ES-I3 (cell line): ENCODE measurements at regions not wholly inside any gene's neighbourhood (a gene's known extent, or its start where the extent isn't known, plus 50 kb on each side); places are given as distances from the start of the nearest gene placed in this dataset.
"Not testable (repeated sequence)": the region's sequence is repeated elsewhere in the genome, so short reads cannot be mapped to it uniquely, and the experiment has no call there.

Experiments used
- H3K36me3 ChIP-seq: 2 replicates; pipeline ENCODE4 v1.6.1; 2013; ENCODE audit warnings: mild to moderate bottlenecking, low read length, control low read depth, moderate library complexity; ENCODE audit not compliant: insufficient read depth
- H3K4me1 ChIP-seq: 2 replicates; pipeline ENCODE4 v1.6.1; 2013; ENCODE audit warnings: mild to moderate bottlenecking, control low read depth, low read length; ENCODE audit not compliant: insufficient read depth
- H3K9ac ChIP-seq: 2 replicates; pipeline ENCODE4 v1.6.1; 2013; ENCODE audit warnings: low read depth, mild to moderate bottlenecking, low read length, moderate library complexity
- H3K9me3 ChIP-seq: 2 replicates; pipeline ENCODE4 v1.6.1; 2013; ENCODE audit warnings: mild to moderate bottlenecking, low read length, moderate library complexity; ENCODE audit not compliant: control insufficient read depth, insufficient read depth

DNA sequence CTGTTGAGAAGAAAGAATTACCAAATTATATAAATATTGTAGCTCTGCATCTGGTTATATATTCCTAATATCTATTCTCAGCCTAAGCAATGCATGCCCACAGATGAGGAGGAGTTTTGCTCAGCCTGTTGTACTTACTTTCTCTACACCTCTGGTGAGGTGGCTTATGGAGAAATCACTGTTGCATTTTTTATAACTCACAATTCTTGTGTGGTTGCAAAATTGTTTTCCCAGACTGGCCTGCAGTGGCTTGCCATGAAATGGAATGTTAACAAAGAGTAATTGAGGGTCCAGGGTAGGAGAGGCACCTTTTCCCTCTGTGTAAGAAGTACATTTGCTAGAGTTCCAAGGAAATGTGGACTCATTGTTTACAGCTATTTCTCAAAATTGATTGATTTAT, 202.0 kb upstream of the SEMA3E start:
- Histone ChIP-seq H3K36me3 (no peaks in the 10 kb centered on the region), H3K9ac (no peak overlapping the region), H3K9me3 (0 out of 2 replicates have a peak, but pooled peaks cover under 1% of the 10 kb centered on the region), H3K4me1 (peaks cover 15% of the 10 kb centered on the region)

DNA sequence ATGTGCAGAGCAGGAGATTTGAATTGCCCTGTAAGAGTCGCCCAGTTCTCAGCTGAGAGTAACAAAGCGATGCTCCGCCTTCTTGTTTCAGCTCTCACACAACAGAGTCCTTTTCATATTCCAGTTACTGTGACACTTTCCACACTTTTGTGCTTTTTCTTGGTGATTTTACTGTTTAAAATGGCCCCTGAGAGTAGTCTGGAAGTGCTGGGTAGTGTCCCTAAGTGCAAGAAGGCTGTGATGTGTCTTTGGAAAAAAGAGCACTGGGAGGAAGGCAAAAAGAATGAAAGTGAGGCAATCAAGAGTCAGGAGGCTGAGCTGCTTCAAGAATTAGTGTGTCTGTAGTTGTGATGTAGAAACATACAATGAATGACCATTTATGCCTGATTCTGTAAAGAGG, 201.2 kb upstream of the SEMA3E start:
- Histone ChIP-seq H3K9ac (no peak overlapping the region), H3K4me1 (peaks cover 15% of the 10 kb centered on the region), H3K36me3 (no peaks in the 10 kb centered on the region), H3K9me3 (0 out of 2 replicates have a peak, but pooled peaks cover 3% of the 10 kb centered on the region)

DNA sequence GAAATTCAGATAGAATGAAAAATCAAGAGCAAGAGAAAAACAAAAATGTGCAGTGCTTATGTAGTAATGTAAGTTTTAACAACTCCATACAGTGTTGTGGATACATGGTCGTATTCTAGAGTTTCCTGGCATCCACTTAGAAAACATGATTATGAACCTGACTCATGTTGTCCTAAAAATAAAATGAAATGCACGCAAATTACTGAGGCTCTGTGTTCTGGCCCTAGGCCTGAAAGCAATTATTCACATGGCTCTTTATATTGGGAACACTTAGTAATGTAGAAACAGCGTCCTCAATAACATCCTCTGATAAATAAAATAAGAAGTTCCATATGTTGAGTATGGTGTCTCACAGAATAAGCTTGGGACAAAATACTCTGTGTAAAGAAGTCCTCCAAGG, 200.2 kb upstream of the SEMA3E start:
- Histone ChIP-seq H3K9me3 (peaks cover 7% of the 10 kb centered on the region; the same call in 1 of the 2 replicates), H3K36me3 (no peaks in the 10 kb centered on the region), H3K9ac (no peak overlapping the region), H3K4me1 (peaks cover 15% of the 10 kb centered on the region)

DNA sequence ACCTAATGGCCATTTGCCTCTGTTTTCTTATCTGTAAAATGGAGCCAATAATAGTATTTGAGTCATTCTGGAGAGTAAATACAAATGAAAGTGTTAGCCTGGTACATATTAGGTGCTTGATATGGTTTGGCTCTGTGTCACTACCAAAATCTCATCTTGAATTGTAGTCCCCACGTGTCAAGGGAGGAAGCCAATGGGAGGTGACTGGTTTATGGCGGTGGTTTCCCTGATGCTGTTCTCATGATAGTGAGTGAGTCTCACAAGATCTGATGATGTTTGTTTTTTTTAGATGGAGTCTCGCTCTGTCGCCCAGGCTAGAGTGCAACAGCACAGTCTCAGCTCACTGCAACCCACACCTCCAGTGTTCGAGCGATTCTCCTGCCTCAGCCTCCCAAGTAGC, 194.0 kb upstream of the SEMA3E start:
- peaks cover 4% of the 10 kb centered on the region; the same call in 1 of the 2 replicates for H3K4me1 ChIP-seq
- H3K9me3 ChIP-seq = peaks cover 7% of the 10 kb centered on the region; the same call in 1 of the 2 replicates
- no peak overlapping the region for H3K9ac ChIP-seq
- H3K36me3 ChIP-seq = no peaks in the 10 kb centered on the region

DNA sequence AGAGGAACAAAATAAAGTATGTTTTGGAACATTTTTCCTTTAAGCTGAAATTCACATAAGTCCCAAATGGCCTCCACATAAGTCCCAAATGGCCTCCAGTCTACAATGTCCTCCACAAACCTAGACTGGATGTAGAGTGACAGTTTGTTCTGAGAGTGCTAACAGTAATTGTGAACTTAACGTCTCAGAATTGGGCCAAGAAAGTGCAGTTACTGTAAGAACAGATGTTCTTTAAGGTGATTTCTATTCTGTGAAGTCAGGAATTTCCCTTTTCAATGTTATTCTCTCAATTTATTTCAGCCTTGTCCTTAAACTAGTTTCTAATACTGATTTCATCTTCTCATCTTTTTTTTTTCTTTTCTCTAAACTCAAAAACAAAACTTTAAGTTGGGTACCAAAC, 188.7 kb upstream of the SEMA3E start:
- H3K9ac ChIP-seq = no peak overlapping the region
- H3K4me1 ChIP-seq = peaks cover 20% of the 10 kb centered on the region; the same call in 1 of the 2 replicates
- H3K36me3 ChIP-seq = no peaks in the 10 kb centered on the region
- H3K9me3 ChIP-seq = no peaks in the 10 kb centered on the region

DNA sequence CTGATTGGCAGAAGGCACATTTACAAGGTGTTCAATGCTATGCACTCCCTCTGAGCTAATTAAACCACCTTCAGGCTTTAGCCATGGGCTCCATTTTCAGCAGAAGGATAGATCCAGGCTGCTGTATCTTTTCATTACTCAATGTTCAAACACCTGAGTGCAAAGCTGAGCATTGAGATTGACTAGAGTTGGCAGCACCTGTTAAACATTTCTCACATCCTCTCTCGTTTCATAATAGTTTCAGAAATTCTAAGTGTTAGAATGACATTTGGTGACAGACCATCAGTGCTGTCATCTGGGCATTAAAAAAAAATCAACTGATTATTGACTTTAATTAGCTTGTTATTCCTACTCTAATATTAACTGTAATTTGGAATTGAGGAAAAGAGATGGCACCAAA, 187.1 kb upstream of the SEMA3E start:
- H3K4me1 ChIP-seq = peaks cover 27% of the 10 kb centered on the region; the same call in 1 of the 2 replicates

DNA sequence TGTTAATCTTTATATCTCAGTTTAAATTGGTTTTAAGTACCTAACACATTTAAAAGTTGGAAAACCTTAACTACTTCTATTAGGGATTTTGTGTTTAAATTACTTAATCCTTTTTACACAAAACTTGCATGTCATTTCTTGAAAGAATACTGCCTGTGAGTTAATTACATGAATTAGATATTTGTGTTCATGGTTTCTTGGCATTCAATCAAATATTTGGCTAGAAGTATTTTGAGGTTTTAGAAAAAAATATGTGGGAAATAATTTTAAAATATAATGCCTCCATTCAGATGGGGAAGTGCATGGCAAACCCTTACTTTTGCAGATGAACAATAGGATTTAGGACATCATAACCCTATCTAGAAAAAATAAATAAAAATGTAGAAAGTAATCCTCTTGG, 186.5 kb upstream of the SEMA3E start:
- no peaks in the 10 kb centered on the region for H3K9me3 ChIP-seq
- H3K9ac ChIP-seq = no peak overlapping the region
- H3K4me1 ChIP-seq = peaks cover 27% of the 10 kb centered on the region; the same call in 1 of the 2 replicates
- no peaks in the 10 kb centered on the region for H3K36me3 ChIP-seq

More for the DNA sequence above, 187.1 kb upstream of the SEMA3E start:
- Histone ChIP-seq H3K36me3 (no peaks in the 10 kb centered on the region), H3K9me3 (no peaks in the 10 kb centered on the region), H3K9ac (no peak overlapping the region)

DNA sequence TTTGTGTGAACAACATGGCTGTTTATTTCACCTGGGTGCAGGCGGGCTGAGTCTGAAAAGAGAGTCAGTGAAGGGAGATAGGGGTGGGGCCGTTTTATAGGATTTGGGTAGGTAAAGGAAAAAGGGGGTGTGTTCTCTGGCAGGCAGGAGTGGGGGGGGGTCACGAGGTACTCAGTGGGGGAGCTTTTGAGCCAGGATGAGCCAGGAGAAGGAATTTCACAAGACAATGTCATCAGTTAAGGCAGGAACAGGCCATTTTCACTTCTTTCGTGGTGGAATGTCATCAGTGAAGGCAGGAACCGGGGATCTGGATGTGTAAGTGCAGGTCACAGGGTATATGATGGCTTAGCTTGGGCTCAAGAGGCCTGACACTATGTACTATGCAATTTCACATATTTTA, 184.8 kb upstream of the SEMA3E start:
- peak overlapping the region; percentile 4; the same call in 1 of the 2 replicates for H3K9ac ChIP-seq
- H3K4me1 ChIP-seq = peaks cover 23% of the 10 kb centered on the region; the same call in 1 of the 2 replicates
- not testable (repeated sequence) for H3K9me3 ChIP-seq, H3K36me3 ChIP-seq

DNA sequence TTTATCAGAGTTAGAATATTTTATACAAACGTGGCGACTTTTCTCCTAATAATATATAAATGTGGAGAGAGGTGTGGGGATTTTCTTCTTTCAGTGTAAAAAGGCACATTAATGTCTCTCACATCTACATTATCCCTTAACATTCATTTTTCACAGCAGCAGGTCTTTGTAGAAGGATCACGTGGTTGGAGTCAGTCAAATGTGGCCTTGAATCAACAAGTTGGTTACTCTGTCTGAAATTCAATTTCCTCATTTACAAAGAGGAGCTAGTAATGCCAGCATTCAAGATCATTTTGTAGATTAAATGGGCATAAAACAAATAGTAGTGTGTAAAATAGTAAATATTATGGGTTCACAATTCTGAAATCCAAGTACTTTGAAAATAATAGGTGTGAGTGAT, 183.1 kb upstream of the SEMA3E start:
- Histone ChIP-seq H3K4me1 (peaks cover 23% of the 10 kb centered on the region; the same call in 1 of the 2 replicates), H3K36me3 (no peaks in the 10 kb centered on the region), H3K9ac (no peak overlapping the region), H3K9me3 (no peaks in the 10 kb centered on the region)

DNA sequence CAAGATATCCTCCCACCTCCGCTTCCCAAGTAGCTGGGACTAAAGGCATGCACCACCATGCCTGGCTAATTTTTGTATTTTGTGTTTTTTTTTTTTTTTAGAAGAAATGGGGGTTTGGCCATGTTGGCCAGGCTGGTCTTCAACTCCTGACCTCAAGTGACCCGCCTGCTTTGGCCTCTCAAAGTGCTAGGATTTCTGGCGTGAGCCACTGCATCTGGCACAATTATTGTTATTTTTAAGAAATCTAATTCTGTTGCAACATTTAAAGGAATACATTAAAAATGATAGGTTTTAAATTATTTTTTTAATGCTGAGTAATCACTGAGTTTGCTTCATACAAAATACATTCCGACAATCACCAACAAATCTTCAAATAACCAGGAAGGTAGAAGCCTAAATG, 178.1 kb upstream of the SEMA3E start:
- Histone ChIP-seq H3K9me3 (no peaks in the 10 kb centered on the region), H3K9ac (no peak overlapping the region), H3K36me3 (no peaks in the 10 kb centered on the region), H3K4me1 (peaks cover 4% of the 10 kb centered on the region; the same call in 1 of the 2 replicates)

DNA sequence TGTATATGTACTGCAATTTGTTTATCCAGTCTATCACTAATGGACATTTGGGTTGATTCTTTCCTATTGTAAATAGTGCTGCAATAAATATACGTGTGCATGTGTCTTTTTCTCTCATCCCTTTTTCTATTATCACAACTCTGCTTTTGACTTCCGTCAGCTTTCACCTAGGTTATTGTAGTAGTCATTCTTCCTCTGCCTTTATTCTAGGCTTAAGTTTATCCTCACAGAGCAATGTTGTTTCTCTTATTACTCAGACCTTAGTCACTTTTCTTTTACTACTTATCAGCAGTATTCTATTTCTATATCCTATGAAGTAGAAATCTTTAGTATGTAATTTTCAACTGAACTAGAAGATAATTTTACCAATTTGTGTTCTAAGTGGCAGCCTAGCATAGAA, 175.3 kb upstream of the SEMA3E start:
- H3K36me3 ChIP-seq = no peaks in the 10 kb centered on the region
- H3K4me1 ChIP-seq = no peaks in the 10 kb centered on the region
- no peak overlapping the region for H3K9ac ChIP-seq
- no peaks in the 10 kb centered on the region for H3K9me3 ChIP-seq

DNA sequence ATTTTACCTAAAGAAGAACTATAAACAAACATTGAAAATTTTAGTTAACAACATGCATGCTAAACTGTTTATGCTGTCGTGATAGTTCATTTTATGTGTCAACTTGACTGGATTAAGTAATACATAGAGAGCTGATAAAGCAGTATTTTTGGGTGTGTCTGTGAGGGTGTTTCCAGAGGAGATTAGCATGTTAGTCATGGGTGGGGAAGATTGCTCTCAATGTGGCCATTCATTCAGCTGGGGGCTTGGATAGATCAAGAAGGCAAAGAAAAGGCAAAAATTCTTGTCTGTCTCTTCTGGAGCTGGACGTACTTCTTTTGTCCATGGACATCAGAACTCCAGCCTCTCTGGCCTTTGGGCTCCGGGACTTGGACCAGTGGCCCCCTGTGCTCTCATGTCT, 172.9 kb upstream of the SEMA3E start:
- Histone ChIP-seq H3K4me1 (no peaks in the 10 kb centered on the region), H3K9me3 (no peaks in the 10 kb centered on the region), H3K9ac (no peak overlapping the region), H3K36me3 (no peaks in the 10 kb centered on the region)

DNA sequence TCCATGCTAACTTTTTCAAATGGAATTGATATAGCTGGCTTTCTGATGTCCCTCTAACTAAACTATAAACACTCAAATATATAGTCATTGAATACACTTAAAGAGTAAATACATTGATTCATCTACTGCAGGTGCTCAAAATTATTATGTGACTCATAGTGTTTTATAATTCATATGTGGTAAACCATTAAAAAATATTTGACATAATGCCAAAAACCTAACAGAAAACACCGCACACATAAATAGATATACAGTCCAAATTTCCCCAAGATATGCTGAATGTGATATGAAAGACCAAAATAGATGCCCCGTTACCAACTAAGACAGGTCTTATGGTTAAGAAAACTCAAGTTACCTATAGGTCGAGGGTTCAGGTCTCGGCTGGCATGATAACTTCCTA, 171.7 kb upstream of the SEMA3E start:
- no peaks in the 10 kb centered on the region for H3K9me3 ChIP-seq
- H3K4me1 ChIP-seq = no peaks in the 10 kb centered on the region
- no peaks in the 10 kb centered on the region for H3K36me3 ChIP-seq

DNA sequence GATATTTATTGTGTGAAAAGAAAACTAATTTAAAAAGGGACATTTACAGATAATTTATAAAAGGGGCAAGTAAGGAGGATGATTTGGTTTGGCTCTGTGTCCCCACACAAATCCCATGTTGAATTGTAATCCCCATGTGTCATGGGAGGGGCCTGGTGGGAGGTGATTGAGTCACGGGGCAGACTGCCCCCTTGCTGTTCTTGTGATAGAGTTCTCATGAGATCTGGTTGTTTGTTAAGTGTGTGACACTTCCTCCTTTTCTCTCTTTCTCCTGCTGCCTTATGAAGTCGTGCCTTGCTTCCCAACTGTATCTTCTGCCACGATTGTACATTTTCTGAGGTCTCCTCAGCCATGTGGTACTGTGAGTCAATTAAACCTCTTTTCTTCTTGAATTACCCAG, 171.0 kb upstream of the SEMA3E start:
- Histone ChIP-seq H3K9me3 (no peaks in the 10 kb centered on the region), H3K9ac (no peak overlapping the region), H3K36me3 (no peaks in the 10 kb centered on the region), H3K4me1 (no peaks in the 10 kb centered on the region)

More for the DNA sequence above, 171.7 kb upstream of the SEMA3E start:
- H3K9ac ChIP-seq = no peak overlapping the region

DNA sequence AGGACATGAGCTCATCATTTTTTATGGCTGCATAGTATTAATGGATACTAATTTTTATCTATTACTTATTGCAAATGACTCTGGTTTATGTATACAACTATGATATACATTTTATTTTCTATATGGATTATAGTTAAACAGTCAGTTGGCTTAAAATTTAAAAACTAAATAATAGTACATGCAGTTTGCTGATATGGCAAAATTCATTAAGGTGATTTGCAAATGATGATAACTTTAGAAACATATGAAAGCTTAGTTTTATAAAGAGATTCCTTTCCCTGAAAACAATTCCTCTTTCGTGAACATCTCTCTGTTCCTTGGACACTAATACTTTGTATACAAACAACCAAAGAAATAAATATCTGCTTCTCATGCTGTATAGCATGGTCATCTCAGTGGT, 165.5 kb upstream of the SEMA3E start:
- H3K4me1 ChIP-seq = no peaks in the 10 kb centered on the region
- peaks cover 4% of the 10 kb centered on the region; the same call in 1 of the 2 replicates for H3K9me3 ChIP-seq
- H3K36me3 ChIP-seq = no peaks in the 10 kb centered on the region
- H3K9ac ChIP-seq = no peak overlapping the region

DNA sequence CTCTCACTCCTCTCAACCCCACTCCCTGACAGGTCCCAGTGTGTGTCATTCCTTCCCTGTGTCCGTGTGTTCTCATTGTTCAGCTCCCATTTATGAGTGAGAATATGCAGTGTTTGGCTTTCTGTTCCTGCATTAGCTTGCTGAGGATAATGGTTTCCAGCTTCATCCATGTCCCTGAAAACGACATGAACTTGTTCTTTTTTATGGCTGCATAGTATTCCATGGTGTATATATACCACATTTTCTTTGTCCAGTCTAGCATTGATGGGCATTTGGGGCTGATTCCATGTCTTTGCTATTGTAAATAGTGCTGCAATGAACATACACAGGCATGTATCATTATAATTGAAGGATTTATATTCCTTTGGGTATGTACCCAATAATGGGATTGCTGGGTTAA, 163.6 kb upstream of the SEMA3E start:
- not testable (repeated sequence) for H3K9ac ChIP-seq

More for the DNA sequence above, 163.6 kb upstream of the SEMA3E start:
- not testable (repeated sequence) for H3K36me3 ChIP-seq, H3K4me1 ChIP-seq, H3K9me3 ChIP-seq
